ENCODE measurements at regions not wholly inside any gene's neighbourhood (a gene's known extent, or its start where the extent isn't known, plus 50 kb on each side); places are given as distances from the start of the nearest gene placed in this dataset.
"Not testable (repeated sequence)": the region's sequence is repeated elsewhere in the genome, so short reads cannot be mapped to it uniquely, and the experiment has no call there.

GRCh38 chr12:68479896-68480291 lies 130.8 kb upstream of the RAP1B start:
- no peak for DNase-seq

- DNase-seq = no peak
Measured at GRCh38 chr12:68480526-68480925, 130.2 kb upstream of the RAP1B start.

- DNase-seq = no peak
Measured at GRCh38 chr12:68481181-68481941, 129.3 kb upstream of the RAP1B start.

GRCh38 chr12:68482014-68482413 lies 128.7 kb upstream of the RAP1B start:
- DNase-seq = no peak

- no peak for DNase-seq
Measured at GRCh38 chr12:68482660-68483059, 128.0 kb upstream of the RAP1B start.

- no peak for DNase-seq
Measured at GRCh38 chr12:68483592-68484383, 126.9 kb upstream of the RAP1B start.

- not testable (repeated sequence) for DNase-seq
Measured at GRCh38 chr12:68484578-68484977, 126.1 kb upstream of the RAP1B start.

GRCh38 chr12:68486449-68486848 lies 124.2 kb upstream of the RAP1B start:
- not testable (repeated sequence) for DNase-seq

- DNase-seq = no peak
Measured at GRCh38 chr12:68487721-68488309, 122.9 kb upstream of the RAP1B start.

GRCh38 chr12:68489273-68489672 lies 121.4 kb upstream of the RAP1B start:
- DNase-seq = no peak

- DNase-seq = no peak
Measured at GRCh38 chr12:68490476-68490875, 120.2 kb upstream of the RAP1B start.

- no peak for DNase-seq
Measured at GRCh38 chr12:68491204-68491960, 119.3 kb upstream of the RAP1B start.

- DNase-seq = no peak
Measured at GRCh38 chr12:68495336-68496070, 115.2 kb upstream of the RAP1B start.

GRCh38 chr12:68497107-68497506 lies 113.6 kb upstream of the RAP1B start:
- DNase-seq = no peak

- DNase-seq = no peak
Measured at GRCh38 chr12:68497702-68498101, 113.0 kb upstream of the RAP1B start.

- no peak for DNase-seq
Measured at GRCh38 chr12:68498736-68499135, 112.0 kb upstream of the RAP1B start.

GRCh38 chr12:68499616-68500015 lies 111.1 kb upstream of the RAP1B start:
- DNase-seq = no peak

GRCh38 chr12:68501226-68501625 lies 109.5 kb upstream of the RAP1B start:
- no peak for DNase-seq

GRCh38 chr12:68505970-68506369 lies 104.7 kb upstream of the RAP1B start:
- no peak for DNase-seq

- no peak for DNase-seq
Measured at GRCh38 chr12:68506619-68507018, 104.1 kb upstream of the RAP1B start.

GRCh38 chr12:68507657-68508056 lies 103.0 kb upstream of the RAP1B start:
- no peak for DNase-seq

- no peak for DNase-seq
Measured at GRCh38 chr12:68508576-68508975, 102.1 kb upstream of the RAP1B start.
